ENCODE measurements at regions not wholly inside any gene's neighbourhood (a gene's known extent, or its start where the extent isn't known, plus 50 kb on each side); places are given as distances from the start of the nearest gene placed in this dataset.
"Not testable (repeated sequence)": the region's sequence is repeated elsewhere in the genome, so short reads cannot be mapped to it uniquely, and the experiment has no call there.

DNA sequence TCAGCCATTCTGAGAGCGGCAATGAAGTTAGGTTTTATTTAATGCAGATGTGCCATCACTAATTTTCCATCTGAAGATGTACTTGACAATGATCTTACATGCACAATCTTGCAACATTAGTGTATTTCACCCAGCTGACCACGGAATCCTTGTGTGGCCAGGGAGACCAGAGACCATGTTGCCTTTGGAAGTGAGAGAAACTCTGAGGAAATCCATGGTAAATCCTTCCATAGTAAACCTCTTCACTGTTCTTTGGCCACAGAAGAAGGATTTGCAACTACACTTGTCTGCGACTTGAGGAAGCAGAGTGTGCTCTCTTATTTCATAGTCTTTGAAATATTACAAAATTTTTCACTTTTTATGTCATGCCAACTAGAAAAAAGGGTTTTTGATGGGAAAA, 128.4 kb upstream of the IGSF10 start (continued):
- TF ChIP-seq CEBPB (IDR thresholded peaks at IDR 0.05; ENCODE audit: low read depth, low read length) = no peak

DNA sequence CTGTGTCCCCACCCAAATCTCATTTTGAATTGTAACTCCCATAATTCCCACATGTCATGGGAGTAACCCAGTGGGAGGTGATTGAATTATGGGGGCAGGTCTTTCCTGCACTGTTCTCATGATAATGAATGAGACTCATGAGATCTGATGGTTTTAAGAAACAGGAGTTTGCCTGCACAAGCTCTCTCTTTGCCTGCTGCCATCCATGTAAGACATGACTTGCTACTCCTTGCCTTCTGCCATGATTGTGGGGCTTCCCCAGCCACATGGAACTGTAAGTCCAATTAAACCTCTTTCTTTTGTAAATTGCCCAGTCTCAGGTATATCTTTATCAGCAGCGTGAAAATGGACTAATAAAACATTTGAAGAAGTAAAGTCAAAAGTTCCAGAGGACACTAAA, 126.8 kb upstream of the IGSF10 start:
- H3K4me3 ChIP-seq (ENCODE audit: extremely low read depth in 1 of 4, insufficient read depth in 2 of 4, low read depth in 3 of 4, low read length in 4 of 4); H2BK12ac ChIP-seq (ENCODE audit: low read depth, low read length); H3K23ac ChIP-seq (ENCODE audit: insufficient read length); H3K56ac ChIP-seq (replicated peaks; ENCODE audit: insufficient read length, low read depth, low read length); H3K9ac ChIP-seq (replicated peaks in 1 of 4; ENCODE audit: extremely low read depth in 1 of 4, low read depth in 3 of 4, low read length in 3 of 4); H3K23me2 ChIP-seq (ENCODE audit: low read depth, low read length); DNase-seq (ENCODE audit: low read depth in 1 of 2, low spot score in 2 of 2); H3K9me3 ChIP-seq (ENCODE audit: insufficient read depth in 2 of 2, low read depth in 1 of 2, low read length in 1 of 2); H3K36me3 ChIP-seq (ENCODE audit: control insufficient read depth in 2 of 4, insufficient read depth in 4 of 4, low read length in 3 of 4); H4K20me1 ChIP-seq (replicated peaks in 1 of 2; ENCODE audit: control insufficient read depth in 1 of 2, insufficient read depth in 2 of 2, low read length in 2 of 2); H4K8ac ChIP-seq (ENCODE audit: extremely low read depth, insufficient read depth, low read length); H2AK5ac ChIP-seq (ENCODE audit: low read depth, low read length); H2BK20ac ChIP-seq (ENCODE audit: low read length); H4K5ac ChIP-seq (ENCODE audit: insufficient read length, low read depth, low read length); H3K4ac ChIP-seq (replicated peaks; ENCODE audit: insufficient read length, low read depth, low read length); H3K14ac ChIP-seq (ENCODE audit: insufficient read length); H2BK15ac ChIP-seq (ENCODE audit: low read length); H3K27ac ChIP-seq (ENCODE audit: low read depth, low read length); H3K79me1 ChIP-seq (ENCODE audit: low read depth, low read length); H3K4me2 ChIP-seq (ENCODE audit: insufficient read depth in 1 of 2, low read depth in 2 of 2, low read length in 2 of 2); FAIRE-seq; H3K79me2 ChIP-seq (ENCODE audit: control insufficient read depth in 1 of 2, insufficient read depth in 2 of 2, low read length in 2 of 2); H2AFZ ChIP-seq (ENCODE audit: low read length); H2BK120ac ChIP-seq (replicated peaks; ENCODE audit: low read depth, low read length); H2BK5ac ChIP-seq (ENCODE audit: low read depth, low read length); H3K27me3 ChIP-seq (replicated peaks in 1 of 4; ENCODE audit: control insufficient read depth in 3 of 4, extremely low read depth in 1 of 4, insufficient read depth in 3 of 4, low read length in 3 of 4); H3K18ac ChIP-seq (ENCODE audit: extremely low read depth, low read length); H3K4me1 ChIP-seq (replicated peaks in 1 of 4; ENCODE audit: control insufficient read depth in 3 of 4, insufficient read depth in 4 of 4, low read length in 3 of 4); POLR2A ChIA-PET (ENCODE audit: partially characterized antibody); H4K91ac ChIP-seq (replicated peaks; ENCODE audit: insufficient read length, low read length): not testable (repeated sequence)
- 88% methylated on average over 1 of the region's 1 CpG; no CpG with 5 or more reads in 1 of the 2 experiments for WGBS, 2 experiments (ENCODE audit: extremely low coverage in 1 of 2, insufficient coverage in 1 of 2, insufficient read length in 1 of 2, insufficient replicate concordance in 2 of 2, low coverage in 1 of 2, low lambda C conversion rate in 2 of 2, missing lambda C conversion rate in 1 of 2)
- CTCF ChIA-PET (ENCODE audit: partially characterized antibody) = interaction anchor here (0.6 to 1.5 kb wide), 3 partner anchors 10 to 651 kb away, joined by 3 to 4 read pairs (median 3); no protein-coding TSS in a partner anchor
